Adrenal gland (tissue), 5 donors: ENCODE measurements at regions not wholly inside any gene's neighbourhood (a gene's known extent, or its start where the extent isn't known, plus 50 kb on each side); places are given as distances from the start of the nearest gene placed in this dataset.

Experiments used
- CTCF ChIP-seq, 6 experiments: fragments of 450-650 bp in 4 of 6; fragments of 200-600 bp in 2 of 6; sonication (generic) in 1 of 6; IDR thresholded peaks; 1 replicate in 5 of 6; 2 replicates in 1 of 6; pipeline versions ENCODE4 v1.5.1 to v1.8.0; 2016 to 2021; ENCODE audit warnings: antibody characterized with exemption in 6 of 6, mild to moderate bottlenecking in 2 of 6, moderate library complexity in 1 of 6
- POLR2A ChIP-seq, 2 donors: fragments of 450-650 bp; IDR thresholded peaks; one replicate each; pipeline ENCODE4 v1.6.1; 2017; ENCODE audit warnings: antibody characterized with exemption in 2 of 2, mild to moderate bottlenecking in 2 of 2, moderate library complexity in 1 of 2
- donor health status: DM: no; HTN: no; CAD: no.

- no peak for TF ChIP-seq CTCF (IDR thresholded peaks at IDR 0.05)
- TF ChIP-seq POLR2A (IDR thresholded peaks at IDR 0.05) = no peak
Measured at GRCh38 chr11:127202105-127202504, 201.5 kb upstream of the KIRREL3 start.
